Activated CD8-positive, alpha-beta memory T cell treated with anti-CD3 and anti-CD28 coated beads, Interleukin-2, amount 50 U/mL, for 24 hours (primary cell): ENCODE measurements at regions not wholly inside any gene's neighbourhood (a gene's known extent, or its start where the extent isn't known, plus 50 kb on each side); places are given as distances from the start of the nearest gene placed in this dataset.

Experiments
- DNase-seq: peaks from one replicate; pipeline ENCODE4 v3.0.0-alpha.2; 2020; ENCODE audit errors: extremely low read depth

DNA sequence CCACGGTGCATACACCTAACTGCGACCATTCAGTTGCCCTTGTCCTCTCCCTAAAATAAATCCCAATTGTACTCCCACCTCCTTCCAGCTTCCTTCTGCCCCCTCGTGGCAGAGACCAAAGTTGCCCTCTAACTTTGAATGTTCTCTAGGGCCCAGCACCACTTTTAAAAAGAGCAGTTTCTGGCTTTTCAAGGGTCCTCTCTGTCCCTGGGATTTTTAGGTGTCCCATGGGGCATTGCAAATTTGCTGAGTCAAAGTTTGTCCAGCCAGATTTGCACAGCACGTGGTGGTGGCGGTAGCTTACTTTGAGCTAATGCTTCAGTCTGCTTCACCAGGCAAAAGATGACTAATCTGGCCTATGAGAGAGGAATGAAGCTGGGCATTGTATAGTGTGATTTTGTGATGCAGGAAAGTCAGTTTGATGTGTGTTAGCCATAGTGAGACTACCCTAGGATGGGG is 100.2 kb downstream of the PERP start:
- DNase-seq = no peak

GRCh38 chr6:138008791-138009190 is 98.4 kb downstream of the PERP start:
- no peak for DNase-seq

GRCh38 chr6:138011413-138011812 is 95.8 kb downstream of the PERP start:
- DNase-seq = no peak

- DNase-seq = no peak
Measured at GRCh38 chr6:138012682-138013081, 94.5 kb downstream of the PERP start.

DNA sequence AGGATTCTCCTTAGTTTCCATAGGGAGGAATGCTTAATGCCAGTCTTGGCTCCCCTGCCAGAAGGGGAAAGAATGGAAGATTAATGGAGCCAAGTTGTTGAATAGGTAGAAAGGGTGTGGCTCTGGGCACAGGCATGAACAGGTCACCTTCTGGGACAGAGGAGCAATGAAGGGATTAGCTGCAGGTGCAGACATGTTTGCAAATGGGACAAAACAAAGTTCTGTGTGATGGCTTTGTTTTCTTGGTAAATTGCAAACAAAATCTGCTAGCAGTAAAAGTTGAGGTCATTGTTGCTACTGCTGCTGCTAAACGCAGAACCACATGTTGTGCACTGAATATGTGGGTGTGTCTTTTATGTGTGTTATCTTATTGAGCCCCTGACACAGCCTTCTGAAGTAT is 93.3 kb downstream of the PERP start:
- DNase-seq = no peak

DNA sequence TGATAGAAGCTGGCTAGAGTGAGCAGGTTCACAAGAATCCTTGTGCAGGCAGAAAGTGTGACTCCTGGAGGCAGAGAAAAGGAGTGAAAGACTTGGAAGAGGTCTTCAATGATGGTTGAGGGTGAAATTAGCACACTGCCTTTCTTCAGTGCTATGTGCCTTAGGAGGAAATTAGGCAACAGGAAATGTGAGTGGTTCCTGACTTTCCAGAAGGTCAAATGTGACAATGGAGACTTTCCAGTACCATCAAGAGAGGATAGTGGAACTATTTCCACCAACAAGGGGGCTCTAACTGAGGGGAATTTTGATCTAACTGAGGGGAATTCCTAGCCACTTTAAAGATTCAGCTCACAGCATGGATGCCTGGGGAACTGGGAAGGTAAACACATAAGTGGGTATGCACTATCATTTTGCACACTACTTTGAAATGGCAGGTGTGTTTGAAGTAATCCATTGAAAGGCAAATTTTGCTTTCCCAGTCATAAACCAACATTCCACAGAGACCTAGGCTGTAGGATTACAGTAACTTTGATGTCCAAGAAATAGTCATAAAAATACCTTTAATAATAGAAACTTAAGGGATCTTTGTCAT is 90.0 kb downstream of the PERP start:
- no peak for DNase-seq

- no peak for DNase-seq
Measured at GRCh38 chr6:138018297-138018696, 88.9 kb downstream of the PERP start.

DNA sequence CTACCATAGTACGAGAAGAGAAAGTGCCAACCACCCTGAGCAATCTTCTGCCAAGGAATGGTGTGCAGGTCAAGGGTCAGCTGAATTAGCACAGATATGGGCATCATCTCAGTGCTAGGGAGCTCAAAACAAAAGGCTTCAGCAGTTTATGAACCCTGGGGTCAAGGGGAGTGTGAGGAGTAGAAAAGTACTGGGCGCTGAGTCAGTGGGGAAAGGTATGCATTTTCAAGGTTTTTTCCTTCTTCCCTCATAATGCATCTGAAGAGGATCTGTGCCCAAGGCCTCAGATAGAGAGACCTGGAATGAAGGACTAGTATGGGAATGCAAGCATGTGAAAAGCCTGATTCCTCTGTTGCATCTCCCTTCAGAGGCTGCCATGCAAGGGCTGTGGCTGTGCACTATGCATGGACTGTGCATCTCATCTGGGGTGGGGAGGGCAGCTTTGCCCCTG is 81.7 kb downstream of the PERP start:
- no peak for DNase-seq

DNA sequence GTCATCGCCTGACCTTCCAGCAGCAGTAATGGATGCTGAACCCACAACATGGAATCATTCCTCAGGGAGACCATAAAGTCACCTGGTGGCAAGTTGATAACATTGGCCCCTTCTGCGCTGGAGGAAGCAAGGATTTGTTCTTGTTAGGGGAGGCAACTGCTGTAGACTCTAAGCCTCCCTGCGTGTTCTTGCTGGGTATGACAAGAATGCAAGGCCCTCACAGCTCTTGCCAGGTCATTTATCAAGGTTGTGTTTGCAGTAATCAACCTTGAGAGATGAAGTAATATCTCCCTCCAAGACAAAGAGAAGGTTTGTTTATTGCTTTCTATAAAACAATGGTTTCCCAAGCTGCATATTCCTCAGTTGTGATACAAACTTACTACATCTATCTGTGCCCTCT is 80.9 kb downstream of the PERP start:
- DNase-seq = no peak

DNA sequence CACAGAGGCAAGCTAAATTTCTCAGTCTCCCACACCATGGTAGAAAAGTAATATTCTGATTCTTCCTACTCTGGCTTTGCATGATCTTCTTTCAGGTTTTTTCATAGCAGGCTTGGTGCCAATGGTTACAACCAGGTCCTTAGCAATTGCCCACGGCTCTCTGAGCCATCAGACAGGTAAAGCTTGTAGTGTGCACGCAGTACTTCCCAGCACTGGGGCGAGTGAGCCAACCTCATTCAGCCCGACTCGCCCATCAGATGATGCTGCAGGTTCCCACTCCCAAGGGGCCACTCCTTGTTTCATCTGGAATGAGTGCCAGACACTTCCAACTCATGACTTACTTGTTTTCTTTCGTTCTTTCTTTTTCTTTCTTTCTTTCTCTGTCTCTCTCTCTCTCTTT is 78.3 kb downstream of the PERP start:
- no peak for DNase-seq

GRCh38 chr6:138030872-138031271 is 76.3 kb downstream of the PERP start:
- DNase-seq = no peak

DNA sequence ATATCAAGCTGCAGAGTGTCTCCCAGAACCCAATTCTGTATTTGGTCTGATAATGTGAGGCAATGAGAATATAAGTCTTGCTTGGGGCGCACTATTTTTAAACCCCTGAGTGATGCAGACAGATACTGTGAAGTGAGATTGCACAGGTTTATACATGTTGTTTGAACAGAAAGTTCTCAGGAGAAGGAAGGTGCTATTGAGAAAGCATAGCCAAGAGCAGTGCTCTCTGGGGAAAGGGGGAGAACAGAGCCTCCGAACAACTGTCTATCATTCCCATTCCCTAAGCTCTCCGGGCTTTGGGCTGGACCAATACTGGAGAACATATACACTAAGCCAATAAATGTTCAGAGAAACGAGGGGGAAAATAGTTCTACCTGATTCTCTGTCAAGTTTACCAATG is 75.8 kb downstream of the PERP start:
- DNase-seq = no peak

DNA sequence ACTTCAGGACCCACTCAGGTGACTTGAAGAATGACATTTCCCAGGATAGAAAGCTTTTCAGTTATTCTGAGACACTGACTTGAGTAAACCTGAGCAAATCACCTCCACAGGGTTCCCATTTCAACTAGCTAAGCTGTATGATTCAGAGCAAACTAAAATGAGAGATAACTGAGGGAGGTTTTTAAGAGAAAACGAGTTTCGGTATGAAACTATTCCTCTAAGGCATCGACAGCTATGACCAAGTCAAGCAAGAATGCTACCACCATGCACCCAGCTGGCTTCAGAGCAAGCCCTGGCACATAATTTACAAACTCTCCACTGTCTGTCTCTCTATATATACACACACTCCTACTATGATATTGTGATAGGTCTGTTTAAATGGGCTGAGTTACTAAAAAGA is 75.4 kb downstream of the PERP start:
- DNase-seq = no peak

GRCh38 chr6:138032571-138032970 is 74.6 kb downstream of the PERP start:
- no peak for DNase-seq

- no peak for DNase-seq
Measured at GRCh38 chr6:138034229-138034628, 73.0 kb downstream of the PERP start.

DNA sequence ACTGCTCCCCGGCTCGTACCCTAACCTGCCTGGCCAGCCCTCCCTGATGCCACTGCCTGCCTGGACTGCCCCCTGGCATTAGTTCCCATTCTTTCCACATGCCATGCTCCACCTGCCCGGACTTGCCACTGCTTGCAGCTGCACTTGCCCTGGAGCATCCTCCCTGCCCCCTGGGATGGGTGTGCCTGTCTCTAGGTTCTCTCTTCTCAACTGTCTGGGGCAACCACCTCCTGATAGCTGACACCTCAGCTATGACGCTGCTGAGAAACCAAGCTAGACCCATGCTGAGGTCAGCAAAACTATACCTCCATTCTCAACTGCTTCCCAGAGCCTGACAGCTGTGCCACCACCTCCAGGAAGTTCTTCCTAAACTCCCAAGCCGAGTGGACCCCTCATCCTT is 72.1 kb downstream of the PERP start:
- no peak for DNase-seq

GRCh38 chr6:138036111-138036510 is 71.1 kb downstream of the PERP start:
- DNase-seq = no peak

GRCh38 chr6:138037009-138037504 is 70.2 kb downstream of the PERP start:
- no peak for DNase-seq

GRCh38 chr6:138038142-138038870 is 68.9 kb downstream of the PERP start:
- no peak for DNase-seq
